Gastrocnemius medialis (tissue), 4 donors: ENCODE measurements at regions not wholly inside any gene's neighbourhood (a gene's known extent, or its start where the extent isn't known, plus 50 kb on each side); places are given as distances from the start of the nearest gene placed in this dataset.

ENCODE experiments used
- ATAC-seq, 2 donors: fragments of 150-250 bp; one replicate each; pipeline ENCODE4 v1.9.1; 2016
- DNase-seq, 2 donors: peaks; one replicate each; pipeline ENCODE4 v3.0.0-alpha.2; 2019
- H3K27ac ChIP-seq, 4 donors: fragments of 200-600 bp; sonication (generic); 1 replicate in 1 of 4; 2 replicates in 3 of 4; pipeline ENCODE4 v1.5.1; 2016 to 2018; ENCODE audit warnings: mild to moderate bottlenecking in 2 of 4, moderate library complexity in 1 of 4
- H3K27me3 ChIP-seq, 3 donors: fragments of 200-600 bp; sonication (generic) in 2 of 3; 1 replicate in 1 of 3; 2 replicates in 2 of 3; pipeline versions ENCODE4 v1.5.1 to v1.6.0; 2016 to 2019; ENCODE audit warnings: mild to moderate bottlenecking in 1 of 3, moderate library complexity in 1 of 3
- H3K36me3 ChIP-seq, 2 donors: fragments of 200-600 bp; sonication (generic) in 1 of 2; one replicate each; pipeline ENCODE4 v1.5.1; 2017 to 2018
- H3K4me1 ChIP-seq, 2 donors: fragments of 200-600 bp; sonication (generic) in 1 of 2; one replicate each; pipeline ENCODE4 v1.5.1; 2016 to 2017; ENCODE audit warnings: mild to moderate bottlenecking in 2 of 2
- H3K4me3 ChIP-seq, 4 donors: fragments of 200-600 bp; sonication (generic) in 3 of 4; 1 replicate in 1 of 4; 2 replicates in 3 of 4; pipeline ENCODE4 v1.5.1; 2016 to 2019; ENCODE audit warnings: mild to moderate bottlenecking in 2 of 4
- H3K9me3 ChIP-seq, 3 donors: fragments of 200-600 bp; sonication (generic) in 2 of 3; 1 replicate in 1 of 3; 2 replicates in 2 of 3; pipeline ENCODE4 v1.5.1; 2016 to 2019
- CTCF ChIP-seq, 5 experiments: fragments of 450-650 bp in 3 of 5; fragments of 200-600 bp in 2 of 5; sonication (generic) in 2 of 5; IDR thresholded peaks in 4 of 5; conservative IDR thresholded peaks in 1 of 5; 1 replicate in 4 of 5; 2 replicates in 1 of 5; pipeline ENCODE4 v1.5.1; 2016 to 2019; ENCODE audit warnings: antibody characterized with exemption in 5 of 5, mild to moderate bottlenecking in 3 of 5, moderate library complexity in 3 of 5
- POLR2A ChIP-seq, 2 donors: fragments of 450-650 bp; IDR thresholded peaks; one replicate each; pipeline ENCODE4 v1.6.1; 2017; ENCODE audit warnings: antibody characterized with exemption in 2 of 2, mild to moderate bottlenecking in 2 of 2, moderate library complexity in 2 of 2
- in situ Hi-C, 4 donors: fragments of 200-750 bp; cut with MboI; loops; one replicate each; pipeline versions ENCODE4 v1.15.0 to v1.8.0; 2017; ENCODE audit warnings: low sequenced_read_pairs in 4 of 4
- intact Hi-C: fragments of 100-400 bp; cut with DNase I; formaldehyde crosslinking; loops from one replicate; pipeline ENCODE4 v1.15.1; 2023; ENCODE audit warnings: low total_unique reads

- H3K4me1 ChIP-seq: no peaks in the 10 kb centered on the region
- H3K27ac ChIP-seq: no peak overlapping the region
- DNase-seq (no peak), ATAC-seq (no peak)
- no peaks in the 10 kb centered on the region for H3K9me3 ChIP-seq
- no peak for TF ChIP-seq POLR2A (IDR thresholded peaks at IDR 0.05)
- TF ChIP-seq CTCF (IDR thresholded peaks at IDR 0.05 in 4 of 5, conservative IDR thresholded peaks at IDR 0.05 in 1 of 5): no peak
- in situ Hi-C loops: no loop called here
- H3K27me3 ChIP-seq: no peaks in the 10 kb centered on the region
- H3K36me3 ChIP-seq: no peaks in the 10 kb centered on the region
- intact Hi-C loops: no loop called here
- no peak overlapping the region for H3K4me3 ChIP-seq
Observed at GRCh38 chr13:77831866-77832265, 86.8 kb downstream of the EDNRB start.

- intact Hi-C loops (no loop called here), in situ Hi-C loops (no loop called here)
- Histone ChIP-seq H3K27me3 (no peaks in the 10 kb centered on the region), H3K4me3 (no peak overlapping the region), H3K4me1 (no peaks in the 10 kb centered on the region), H3K9me3 (no peaks in the 10 kb centered on the region), H3K27ac (no peak overlapping the region), H3K36me3 (no peaks in the 10 kb centered on the region)
- no peak for TF ChIP-seq CTCF (IDR thresholded peaks at IDR 0.05 in 4 of 5, conservative IDR thresholded peaks at IDR 0.05 in 1 of 5)
- no peak for TF ChIP-seq POLR2A (IDR thresholded peaks at IDR 0.05)
- DNase-seq (no peak), ATAC-seq (no peak)
Observed at GRCh38 chr13:77829963-77830362, 88.7 kb downstream of the EDNRB start.

GRCh38 chr13:77828799-77829198, 89.8 kb downstream of the EDNRB start:
- H3K27me3 ChIP-seq: no peaks in the 10 kb centered on the region
- TF ChIP-seq POLR2A (IDR thresholded peaks at IDR 0.05): no peak
- no peak for TF ChIP-seq CTCF (IDR thresholded peaks at IDR 0.05 in 4 of 5, conservative IDR thresholded peaks at IDR 0.05 in 1 of 5)
- no peaks in the 10 kb centered on the region for H3K9me3 ChIP-seq
- H3K36me3 ChIP-seq: no peaks in the 10 kb centered on the region
- in situ Hi-C loops (no loop called here), intact Hi-C loops (no loop called here)
- no peak overlapping the region for H3K27ac ChIP-seq
- no peak overlapping the region for H3K4me3 ChIP-seq
- DNase-seq (no peak), ATAC-seq (no peak)
- no peaks in the 10 kb centered on the region for H3K4me1 ChIP-seq

GRCh38 chr13:77827332-77827731, 91.3 kb downstream of the EDNRB start:
- in situ Hi-C loops (no loop called here), intact Hi-C loops (no loop called here)
- ATAC-seq (no peak), DNase-seq (no peak)
- Histone ChIP-seq H3K4me1 (no peaks in the 10 kb centered on the region), H3K27ac (no peak overlapping the region), H3K27me3 (no peaks in the 10 kb centered on the region), H3K36me3 (no peaks in the 10 kb centered on the region), H3K4me3 (no peak overlapping the region), H3K9me3 (no peaks in the 10 kb centered on the region)
- TF ChIP-seq CTCF (IDR thresholded peaks at IDR 0.05 in 4 of 5, conservative IDR thresholded peaks at IDR 0.05 in 1 of 5): no peak
- TF ChIP-seq POLR2A (IDR thresholded peaks at IDR 0.05): no peak

GRCh38 chr13:77820431-77821149, 98.0 kb downstream of the EDNRB start:
- Histone ChIP-seq H3K4me3 (no peak overlapping the region), H3K27ac (no peak overlapping the region), H3K27me3 (no peaks in the 10 kb centered on the region), H3K4me1 (no peaks in the 10 kb centered on the region), H3K36me3 (no peaks in the 10 kb centered on the region), H3K9me3 (no peaks in the 10 kb centered on the region)
- in situ Hi-C loops: no loop called here
- intact Hi-C loops: no loop called here
- no peak for DNase-seq
- TF ChIP-seq POLR2A (IDR thresholded peaks at IDR 0.05) (no peak), CTCF (IDR thresholded peaks at IDR 0.05 in 4 of 5, conservative IDR thresholded peaks at IDR 0.05 in 1 of 5) (no peak)
- no peak for ATAC-seq
